ENCODE measurements at regions not wholly inside any gene's neighbourhood (a gene's known extent, or its start where the extent isn't known, plus 50 kb on each side); places are given as distances from the start of the nearest gene placed in this dataset.

DNA sequence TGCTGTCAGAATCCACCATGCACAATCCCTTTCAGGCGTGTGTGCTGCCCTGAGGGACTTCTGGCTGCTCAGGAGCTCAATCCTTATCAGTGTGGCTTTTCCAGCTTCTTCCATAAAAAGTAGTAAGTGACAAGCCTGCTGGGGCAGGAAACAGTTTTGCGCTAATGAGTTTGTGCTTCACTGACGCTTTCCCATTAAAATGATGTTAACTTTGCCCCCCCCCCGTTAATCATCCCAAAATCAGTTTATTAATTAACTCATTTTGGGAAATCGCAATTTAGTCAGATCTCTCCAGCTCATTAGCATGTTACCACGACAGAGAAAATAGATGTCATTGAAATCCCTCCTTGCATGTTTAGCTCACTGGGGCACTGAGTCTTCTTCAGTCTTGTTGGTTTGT, 186.5 kb upstream of the TENM4 start:
- TF ChIP-seq, protein P1, sequence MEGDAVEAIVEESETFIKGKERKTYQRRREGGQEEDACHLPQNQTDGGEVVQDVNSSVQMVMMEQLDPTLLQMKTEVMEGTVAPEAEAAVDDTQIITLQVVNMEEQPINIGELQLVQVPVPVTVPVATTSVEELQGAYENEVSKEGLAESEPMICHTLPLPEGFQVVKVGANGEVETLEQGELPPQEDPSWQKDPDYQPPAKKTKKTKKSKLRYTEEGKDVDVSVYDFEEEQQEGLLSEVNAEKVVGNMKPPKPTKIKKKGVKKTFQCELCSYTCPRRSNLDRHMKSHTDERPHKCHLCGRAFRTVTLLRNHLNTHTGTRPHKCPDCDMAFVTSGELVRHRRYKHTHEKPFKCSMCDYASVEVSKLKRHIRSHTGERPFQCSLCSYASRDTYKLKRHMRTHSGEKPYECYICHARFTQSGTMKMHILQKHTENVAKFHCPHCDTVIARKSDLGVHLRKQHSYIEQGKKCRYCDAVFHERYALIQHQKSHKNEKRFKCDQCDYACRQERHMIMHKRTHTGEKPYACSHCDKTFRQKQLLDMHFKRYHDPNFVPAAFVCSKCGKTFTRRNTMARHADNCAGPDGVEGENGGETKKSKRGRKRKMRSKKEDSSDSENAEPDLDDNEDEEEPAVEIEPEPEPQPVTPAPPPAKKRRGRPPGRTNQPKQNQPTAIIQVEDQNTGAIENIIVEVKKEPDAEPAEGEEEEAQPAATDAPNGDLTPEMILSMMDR (IDR thresholded peaks at IDR 0.05; ENCODE audit: control extremely low read depth, extremely low read depth), result no peak
- no peaks in the 10 kb centered on the region for H3K4me1 ChIP-seq (ENCODE audit: control insufficient read depth in 5 of 5, insufficient read depth in 5 of 5, low read length in 5 of 5)

DNA sequence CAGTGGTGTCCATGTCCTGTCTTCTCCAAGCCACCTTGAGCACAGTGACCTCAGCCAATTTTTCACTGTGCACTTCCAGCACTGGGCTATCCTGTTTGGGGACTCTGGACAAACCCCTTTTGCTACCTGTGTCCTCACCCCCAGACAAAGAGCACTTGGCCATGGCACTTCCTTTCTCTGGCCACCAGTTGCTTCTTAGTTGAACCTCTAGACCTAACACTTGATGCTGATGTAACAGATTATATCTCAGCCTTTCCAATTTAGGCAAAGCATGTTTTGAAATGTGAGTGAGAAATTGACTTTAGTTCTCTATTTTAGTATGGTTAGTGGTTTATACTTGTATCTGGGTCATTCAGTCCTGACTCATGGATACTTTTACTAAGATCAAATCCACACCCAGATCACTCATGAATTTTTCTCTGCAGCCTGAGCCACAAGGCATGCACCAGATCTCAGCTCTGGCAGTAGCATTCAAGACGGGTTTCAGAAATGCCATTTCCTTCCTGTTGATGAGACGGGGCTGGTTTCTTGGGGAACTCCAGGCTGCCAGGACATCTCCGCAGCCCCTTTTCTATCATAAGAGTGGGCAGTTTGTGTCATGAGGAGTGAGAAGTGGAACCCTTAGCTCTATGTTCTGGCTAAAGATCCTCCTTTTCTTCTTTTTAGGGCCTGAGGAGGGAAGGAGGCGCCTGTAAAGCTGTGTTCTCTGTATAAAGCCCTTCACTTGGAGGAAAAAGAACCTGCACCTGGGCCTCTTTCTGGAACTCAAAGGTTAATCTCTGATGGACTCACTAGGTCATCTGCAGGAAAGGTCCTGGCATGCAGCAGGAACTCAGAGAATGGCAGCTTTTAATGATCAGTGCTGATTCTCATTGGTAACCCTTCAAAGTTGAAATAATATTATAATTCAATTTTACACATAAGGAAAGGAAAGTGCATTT, 185.6 kb upstream of the TENM4 start:
- DNase-seq (no peak), ATAC-seq (ENCODE audit: insufficient read depth, low FRiP score) (no peak)
- H3K4me3 ChIP-seq, result no peak overlapping the region
- WGBS, 2 donors, result 49 to 55% methylated on average over 4 of the region's 4 CpGs
- H3K27ac ChIP-seq (ENCODE audit: low read depth in 1 of 2, low read length in 1 of 2), result no peak overlapping the region
- TF ChIP-seq, protein P1 (IDR thresholded peaks at IDR 0.05; ENCODE audit: control extremely low read depth, extremely low read depth), result no peak
- H3K4me1 ChIP-seq (ENCODE audit: control insufficient read depth in 5 of 5, insufficient read depth in 5 of 5, low read length in 5 of 5), result no peaks in the 10 kb centered on the region
- no peak overlapping the region for H3K9ac ChIP-seq (ENCODE audit: insufficient read depth in 1 of 2, low read length in 2 of 2)
- peaks cover 0 to 4% (median 0%) of the 10 kb centered on the region in 4 donors for H3K9me3 ChIP-seq (ENCODE audit: control insufficient read depth in 4 of 4, insufficient read depth in 3 of 4, low read length in 3 of 4)
- no peaks in the 10 kb centered on the region for H3K36me3 ChIP-seq (ENCODE audit: control insufficient read depth in 4 of 4, insufficient read depth in 4 of 4, low read length in 4 of 4)
- H3K27me3 ChIP-seq (ENCODE audit: control insufficient read depth in 3 of 3, insufficient read depth in 3 of 3, low read length in 2 of 3), result no peaks in the 10 kb centered on the region

More for the DNA sequence above, 186.5 kb upstream of the TENM4 start:
- H3K27me3 ChIP-seq (ENCODE audit: control insufficient read depth in 3 of 3, insufficient read depth in 3 of 3, low read length in 2 of 3), result no peaks in the 10 kb centered on the region
- 74 to 75% methylated on average over 6 of the region's 6 CpGs for WGBS, 2 donors
- no peak overlapping the region for H3K27ac ChIP-seq (ENCODE audit: low read depth in 1 of 2, low read length in 1 of 2)
- no peak for ATAC-seq (ENCODE audit: insufficient read depth, low FRiP score)
- H3K9ac ChIP-seq (ENCODE audit: insufficient read depth in 1 of 2, low read length in 2 of 2), result no peak overlapping the region
- DNase-seq, result no peak
- H3K9me3 ChIP-seq (ENCODE audit: control insufficient read depth in 4 of 4, insufficient read depth in 3 of 4, low read length in 3 of 4), result peaks cover 0 to 4% (median 0%) of the 10 kb centered on the region in 4 donors
- H3K4me3 ChIP-seq, result no peak overlapping the region
- H3K36me3 ChIP-seq (ENCODE audit: control insufficient read depth in 4 of 4, insufficient read depth in 4 of 4, low read length in 4 of 4), result no peaks in the 10 kb centered on the region

DNA sequence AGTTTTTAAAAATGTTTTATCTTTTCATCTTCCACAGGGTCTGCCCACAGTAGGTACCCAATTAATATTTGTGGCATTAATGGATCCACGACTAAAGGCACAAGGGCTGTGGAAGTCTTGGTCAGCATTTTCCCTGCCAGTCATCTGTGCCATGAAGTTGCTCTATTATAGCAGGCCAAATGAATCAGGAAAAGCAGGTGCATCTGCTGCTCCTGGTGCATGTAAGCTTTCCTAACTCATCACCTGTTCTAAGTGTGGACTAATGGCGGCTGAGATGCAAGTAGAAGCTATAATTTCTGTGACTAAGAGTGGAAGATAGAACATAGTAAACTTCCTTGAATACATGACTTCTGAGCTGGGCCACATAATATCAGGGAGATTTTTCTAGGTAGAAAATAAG, 182.5 kb upstream of the TENM4 start:
- 89 to 90% methylated on average over 2 of the region's 2 CpGs for WGBS, 2 donors
- Histone ChIP-seq H3K27ac (ENCODE audit: low read depth in 1 of 2, low read length in 1 of 2) (no peak overlapping the region), H3K4me3 (no peak overlapping the region), H3K9me3 (ENCODE audit: control insufficient read depth in 4 of 4, insufficient read depth in 3 of 4, low read length in 3 of 4) (peaks cover 0 to 2% (median 0%) of the 10 kb centered on the region in 4 donors), H3K4me1 (ENCODE audit: control insufficient read depth in 5 of 5, insufficient read depth in 5 of 5, low read length in 5 of 5) (no peaks in the 10 kb centered on the region), H3K9ac (ENCODE audit: insufficient read depth in 1 of 2, low read length in 2 of 2) (no peak overlapping the region), H3K36me3 (ENCODE audit: control insufficient read depth in 4 of 4, insufficient read depth in 4 of 4, low read length in 4 of 4) (no peaks in the 10 kb centered on the region), H3K27me3 (ENCODE audit: control insufficient read depth in 3 of 3, insufficient read depth in 3 of 3, low read length in 2 of 3) (no peaks in the 10 kb centered on the region)
- TF ChIP-seq, protein P1 (IDR thresholded peaks at IDR 0.05; ENCODE audit: control extremely low read depth, extremely low read depth), result no peak
- no peak for ATAC-seq (ENCODE audit: insufficient read depth, low FRiP score)
- no peak for DNase-seq

Measured in lung (tissue), 11 donors.